ENCODE measurements at regions not wholly inside any gene's neighbourhood (a gene's known extent, or its start where the extent isn't known, plus 50 kb on each side); places are given as distances from the start of the nearest gene placed in this dataset.
"Not testable (repeated sequence)": the region's sequence is repeated elsewhere in the genome, so short reads cannot be mapped to it uniquely, and the experiment has no call there.

- no peak for DNase-seq
Measured at GRCh38 chr1:25022361-25023189, 92.5 kb upstream of the RUNX3 start.

- DNase-seq = no peak
Measured at GRCh38 chr1:25021591-25022215, 91.6 kb upstream of the RUNX3 start.

DNA sequence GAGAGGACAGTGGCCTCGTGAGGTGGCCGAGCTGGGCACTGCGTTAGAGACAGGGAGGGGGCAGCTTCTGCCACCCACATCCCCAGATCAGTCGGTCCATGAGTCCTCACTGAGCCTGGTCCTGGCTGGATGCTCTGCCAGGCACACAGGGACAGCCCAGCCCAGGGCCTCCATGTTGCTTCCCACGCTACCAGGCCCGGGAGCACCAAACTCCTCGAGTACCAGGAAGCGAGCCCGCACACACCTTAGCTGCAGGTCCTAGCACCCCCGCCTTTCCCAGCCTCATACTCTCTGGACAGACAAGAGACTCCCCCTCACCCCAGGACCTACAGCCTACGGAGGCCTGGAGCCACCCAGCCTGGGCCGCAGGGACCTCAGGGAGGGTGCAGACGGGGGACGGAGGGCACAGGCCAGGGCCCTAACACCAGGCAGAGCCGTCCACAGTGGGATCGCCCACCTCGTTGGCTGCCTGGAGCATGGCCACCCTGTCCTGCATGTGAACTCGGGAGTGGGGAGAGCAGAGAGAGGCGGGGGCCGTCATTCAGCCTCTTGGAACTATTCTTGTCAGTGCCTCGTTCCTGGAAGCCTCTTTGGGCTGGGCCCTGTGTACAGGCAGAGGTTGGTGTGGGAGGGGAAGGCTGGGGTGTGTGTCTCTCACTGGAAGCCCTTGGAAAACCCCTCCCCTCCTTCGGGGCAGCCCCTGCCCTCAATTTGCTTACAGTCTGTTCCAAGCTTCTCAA lies 90.9 kb upstream of the RUNX3 start:
- no peak for DNase-seq

DNA sequence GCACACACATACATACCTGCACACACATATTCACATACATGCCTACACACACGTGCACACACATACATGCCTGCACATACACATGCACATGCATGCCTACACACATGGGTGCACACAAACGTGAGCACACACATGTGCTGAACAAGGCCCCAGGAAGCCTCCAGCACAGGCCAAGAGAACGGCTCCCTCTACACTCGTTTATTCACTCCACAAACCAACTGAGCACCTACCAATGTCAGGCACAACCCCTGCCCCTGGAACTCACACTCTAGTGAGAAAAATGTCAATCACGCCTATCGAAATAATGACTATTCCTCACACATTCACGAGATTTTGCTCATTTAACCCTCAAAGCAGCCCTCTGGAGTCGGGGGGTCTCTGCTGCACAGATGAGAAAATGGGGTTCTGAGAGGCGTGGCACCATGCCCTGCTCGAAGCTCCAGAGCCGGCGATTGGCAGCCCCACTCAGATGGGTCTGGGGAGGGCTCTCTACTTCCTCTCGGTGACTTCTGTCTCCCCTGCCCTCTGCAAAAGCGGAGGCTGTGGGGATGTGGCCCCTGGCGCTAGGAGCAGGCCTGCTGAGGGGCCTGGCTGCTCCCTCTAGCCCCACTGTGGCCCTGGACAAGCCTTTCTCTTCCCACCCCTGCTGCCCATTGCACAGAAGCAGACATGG lies 90.2 kb upstream of the RUNX3 start:
- DNase-seq = no peak

- no peak for DNase-seq
Measured at GRCh38 chr1:25019337-25020172, 89.5 kb upstream of the RUNX3 start.

DNA sequence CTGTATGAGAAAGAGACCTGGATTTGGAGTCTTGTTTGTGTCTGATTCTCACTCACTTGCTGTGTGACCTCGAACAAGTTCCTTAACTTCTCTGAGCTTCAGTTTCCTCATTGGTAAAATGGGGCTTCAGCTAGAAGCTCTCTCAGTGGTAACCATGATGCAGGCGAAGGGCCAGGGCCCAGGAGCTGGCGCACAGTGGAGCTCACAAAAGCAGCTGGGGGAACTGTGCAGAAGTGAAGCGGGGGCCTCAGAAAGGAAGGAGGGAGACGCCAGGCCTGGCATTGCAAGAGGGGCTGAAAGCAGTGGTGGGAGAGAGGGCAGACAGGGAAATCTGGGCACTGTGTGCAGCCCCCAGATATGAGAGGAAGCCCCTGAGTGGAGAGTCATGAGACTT lies 88.9 kb upstream of the RUNX3 start:
- DNase-seq = no peak

DNA sequence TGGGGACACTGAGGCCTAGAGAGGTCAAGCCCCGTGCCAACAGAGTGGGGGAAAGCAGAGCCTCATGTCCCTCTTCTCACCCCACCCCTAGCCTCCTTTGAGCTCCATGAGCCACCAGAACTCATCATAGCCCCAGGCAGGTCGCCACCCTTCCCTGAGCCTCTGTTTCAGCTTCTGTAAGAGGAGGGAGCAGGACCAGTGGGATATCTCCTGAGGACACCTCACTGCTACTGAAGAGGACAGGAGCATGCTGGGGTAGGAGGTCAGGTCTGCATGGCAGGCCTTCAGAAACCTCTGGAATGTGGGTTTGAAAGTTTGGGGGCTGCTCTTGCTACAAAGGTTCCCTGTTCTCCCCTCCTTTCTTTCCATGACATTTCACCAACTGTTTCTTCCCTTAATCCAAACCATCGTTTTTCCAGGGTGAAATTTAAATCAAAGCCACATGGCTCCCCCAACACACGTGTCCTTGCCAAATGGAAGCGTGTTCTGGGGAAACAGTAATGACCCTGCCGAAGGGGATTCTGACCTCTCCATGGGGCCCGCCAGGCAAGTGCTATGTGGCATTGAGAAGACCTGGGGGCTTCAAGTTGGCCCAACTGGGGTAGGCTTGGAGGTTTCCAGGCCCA lies 88.1 kb upstream of the RUNX3 start:
- no peak for DNase-seq

DNA sequence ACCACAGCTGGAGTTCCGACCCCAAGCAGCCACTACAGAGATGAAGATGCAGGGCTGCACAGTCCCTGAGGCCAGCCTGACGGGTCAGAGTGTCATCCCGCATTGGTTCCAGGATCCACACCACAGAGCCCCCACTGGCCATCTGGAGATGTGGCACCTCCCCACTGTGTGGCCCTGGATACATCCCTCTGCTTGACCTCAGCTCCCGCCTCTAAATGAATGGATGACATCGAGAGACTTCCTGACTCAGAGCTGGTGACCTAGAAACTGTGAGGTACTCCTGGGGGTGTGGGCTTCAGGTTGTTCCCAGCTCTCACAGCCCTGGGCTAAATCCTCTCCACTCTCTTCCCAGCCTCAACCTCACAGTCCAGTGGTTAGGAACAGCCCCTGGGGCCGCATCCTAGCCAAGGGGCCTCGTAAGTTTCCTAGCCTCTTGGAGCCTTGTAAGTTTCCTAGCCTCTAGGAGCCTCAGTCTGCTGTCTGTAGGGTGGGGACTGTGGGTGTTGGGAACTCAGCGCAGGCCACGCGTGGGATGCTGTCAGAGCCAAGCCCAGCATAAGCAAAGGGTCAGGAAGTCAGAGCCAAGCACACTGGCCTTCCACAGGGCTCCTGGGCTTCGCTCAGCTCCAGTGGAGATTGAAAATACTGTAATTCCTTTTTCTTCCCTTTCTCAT lies 87.5 kb upstream of the RUNX3 start:
- no peak for DNase-seq

DNA sequence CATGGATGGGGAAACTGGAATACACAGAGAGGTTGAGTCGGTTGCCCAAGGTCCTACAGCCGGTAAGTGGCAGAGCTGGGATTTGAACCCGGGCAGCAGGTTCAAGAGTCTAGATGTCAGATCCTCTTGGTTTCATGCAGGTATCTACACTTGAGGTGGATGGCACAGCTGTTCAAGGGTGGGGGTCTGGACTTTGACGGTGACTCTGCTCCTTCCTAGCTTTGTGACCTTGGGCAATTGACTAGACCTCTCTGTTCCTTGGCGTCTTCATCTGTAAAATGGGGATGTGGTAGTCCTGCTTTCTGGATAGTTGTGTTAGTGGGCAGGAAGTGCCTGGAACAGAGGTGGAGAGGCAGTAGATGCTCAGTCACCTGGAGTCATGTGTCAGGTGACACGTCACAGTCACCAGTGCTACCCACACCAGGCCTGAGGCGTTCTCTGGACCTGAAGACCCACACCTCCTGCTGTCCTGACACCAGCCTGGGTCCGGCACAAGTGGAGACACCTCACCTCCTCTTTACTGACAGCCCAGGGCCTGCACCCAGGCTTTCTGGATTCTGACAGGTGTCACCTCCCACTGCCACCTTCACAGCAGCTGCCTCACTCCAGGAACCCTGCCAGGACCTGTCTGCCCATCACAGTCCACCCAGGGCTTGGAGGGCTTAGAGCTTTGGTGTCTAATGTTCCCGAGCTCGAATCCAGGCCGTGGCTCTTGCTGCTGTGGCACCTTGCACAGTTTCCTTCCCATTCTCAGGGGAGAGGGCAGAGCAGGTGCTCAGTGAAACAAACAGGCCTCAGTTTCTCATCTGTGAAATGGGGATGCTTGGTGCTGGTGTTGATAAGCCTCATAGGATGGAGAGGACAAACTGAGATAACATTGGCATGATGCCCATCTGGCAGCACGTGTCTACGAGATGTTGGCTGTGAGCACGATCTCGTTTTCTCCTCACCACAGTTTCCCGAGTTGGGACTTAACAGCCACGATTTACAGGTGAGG lies 83.2 kb upstream of the RUNX3 start:
- DNase-seq = no peak

GRCh38 chr1:25011943-25012638 lies 82.0 kb upstream of the RUNX3 start:
- DNase-seq = no peak

DNA sequence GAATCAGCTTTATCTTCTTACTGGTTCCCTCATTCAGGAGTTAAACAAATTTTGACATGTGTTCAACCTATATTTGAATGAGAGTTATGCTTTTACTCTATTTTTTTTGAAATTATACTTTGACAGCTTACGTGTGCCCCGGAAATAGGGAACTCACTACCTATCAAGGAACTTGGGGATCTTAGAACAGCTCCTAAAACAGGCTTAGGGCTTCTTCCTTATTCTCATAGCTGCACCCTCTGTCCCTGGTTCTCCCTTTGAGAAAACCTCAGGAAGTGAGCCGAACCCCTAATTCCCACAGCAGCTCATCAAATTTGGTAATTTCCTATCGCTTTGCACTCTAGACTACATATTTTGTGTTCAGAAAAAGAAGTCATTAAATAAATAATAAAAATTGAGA lies 81.2 kb upstream of the RUNX3 start:
- DNase-seq = no peak

GRCh38 chr1:25009671-25010262 lies 79.7 kb upstream of the RUNX3 start:
- no peak for DNase-seq

GRCh38 chr1:25008192-25008485 lies 78.1 kb upstream of the RUNX3 start:
- DNase-seq = no peak

DNA sequence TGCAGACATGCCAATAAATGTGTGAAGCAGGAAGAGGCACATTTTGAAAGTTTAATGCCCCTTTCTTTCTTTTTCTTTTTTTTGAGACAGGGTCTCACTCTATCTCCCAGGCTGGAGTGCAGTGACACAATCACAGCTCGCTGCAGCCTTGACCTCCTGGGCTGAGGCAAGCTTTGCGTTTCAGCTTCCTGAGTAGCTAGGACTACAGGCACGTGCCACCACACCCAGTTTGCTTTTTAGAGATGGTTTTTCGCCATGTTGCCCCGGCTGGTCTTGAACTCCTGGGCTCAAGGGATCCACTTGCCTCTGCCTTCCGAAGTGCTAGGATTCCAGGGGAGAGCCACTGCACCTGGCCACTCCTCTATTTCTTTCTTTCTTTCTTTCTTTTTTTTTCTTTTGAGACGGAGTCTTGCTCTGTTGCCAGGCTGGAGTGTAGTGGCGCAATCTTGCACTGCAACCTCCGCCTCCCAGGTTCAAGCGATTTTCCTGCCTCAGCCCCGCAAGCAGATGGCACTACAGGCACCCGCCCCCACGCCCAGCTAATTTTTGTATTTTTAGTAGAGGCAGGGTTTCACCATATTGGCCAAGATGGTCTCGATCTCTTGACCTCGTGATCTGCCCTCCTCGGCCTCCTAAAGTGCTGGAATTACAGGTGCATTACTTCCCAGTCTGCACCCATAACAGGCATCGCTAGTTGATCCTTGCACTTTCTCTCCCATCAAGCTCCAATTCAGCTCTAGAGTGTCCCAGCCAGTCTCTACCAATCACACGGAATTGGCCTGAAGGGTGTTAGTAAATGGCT lies 77.5 kb upstream of the RUNX3 start:
- not testable (repeated sequence) for DNase-seq

DNA sequence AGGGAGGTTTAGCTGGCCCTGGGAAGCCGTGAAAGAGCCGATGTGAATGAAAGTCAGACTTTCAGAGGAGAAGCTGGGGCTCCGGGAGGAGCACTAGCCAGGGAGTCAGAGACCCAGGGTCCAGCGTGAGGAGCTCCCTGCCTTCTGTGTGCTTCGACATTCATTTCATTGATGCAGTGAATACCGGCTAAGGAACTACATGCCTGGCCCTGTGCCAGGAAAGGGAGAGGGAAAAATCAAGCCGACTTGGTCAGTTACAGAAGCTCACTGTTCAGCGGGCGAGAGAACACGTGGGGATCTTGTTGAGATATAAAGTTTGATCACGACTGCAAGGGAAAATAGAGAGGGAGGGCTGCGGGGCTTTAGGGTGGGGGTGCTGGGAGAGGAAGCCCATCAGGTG lies 76.7 kb upstream of the RUNX3 start:
- DNase-seq = peak; percentile 45

DNA sequence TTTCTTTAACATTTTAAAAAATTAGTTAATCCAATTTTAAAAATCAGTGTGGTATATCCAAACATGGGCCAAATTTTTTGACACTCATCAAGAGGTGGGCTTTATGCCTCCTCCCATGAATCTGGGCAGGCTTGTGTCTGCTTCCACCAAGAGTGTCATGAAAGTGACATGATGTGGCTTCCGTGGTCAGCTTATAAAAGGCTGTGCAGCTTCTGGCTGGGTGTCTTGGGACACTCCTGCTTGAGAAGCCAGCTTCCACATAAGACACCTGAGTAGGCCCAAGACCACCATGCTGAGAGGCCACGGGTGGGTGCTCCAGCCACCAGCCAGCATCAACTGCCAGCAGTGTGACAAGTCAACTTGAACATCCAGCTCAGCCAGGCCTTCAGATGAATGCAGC lies 74.3 kb upstream of the RUNX3 start:
- DNase-seq = no peak

GRCh38 chr1:25003457-25004190 lies 73.5 kb upstream of the RUNX3 start:
- DNase-seq = no peak
